Esophagus squamous epithelium (tissue), 5 donors: ENCODE measurements at regions not wholly inside any gene's neighbourhood (a gene's known extent, or its start where the extent isn't known, plus 50 kb on each side); places are given as distances from the start of the nearest gene placed in this dataset.

ENCODE experiments used
- DNase-seq: peaks from one replicate; lab custom pipeline; 2025; lab: John Stamatoyannopoulos, UW
- H3K27ac ChIP-seq, 4 donors: fragments of 200-600 bp; sonication (generic); one replicate each; pipeline ENCODE4 v1.5.1; 2016 to 2019; ENCODE audit warnings: mild to moderate bottlenecking in 1 of 4
- H3K27me3 ChIP-seq, 4 donors: fragments of 200-600 bp; sonication (generic); 1 replicate in 3 of 4; 2 replicates in 1 of 4; pipeline versions ENCODE4 v1.5.1 to v1.6.0; 2017 to 2021; ENCODE audit warnings: antibody characterized with exemption in 1 of 4
- H3K36me3 ChIP-seq, 3 donors: fragments of 200-600 bp; sonication (generic); one replicate each; pipeline ENCODE4 v1.5.1; 2016 to 2019
- H3K4me1 ChIP-seq, 3 donors: fragments of 200-600 bp; sonication (generic); one replicate each; pipeline ENCODE4 v1.5.1; 2017 to 2019
- H3K4me3 ChIP-seq, 4 donors: fragments of 200-600 bp; sonication (generic); 1 replicate in 3 of 4; 2 replicates in 1 of 4; pipeline ENCODE4 v1.5.1; 2016 to 2019; ENCODE audit warnings: mild to moderate bottlenecking in 2 of 4, moderate library complexity in 1 of 4
- H3K9me3 ChIP-seq, 3 donors: fragments of 200-600 bp; sonication (generic); one replicate each; pipeline ENCODE4 v1.5.1; 2016 to 2019
- CTCF ChIP-seq, 6 experiments: fragments of 450-650 bp in 4 of 6; fragments of 200-600 bp in 2 of 6; sonication (generic) in 2 of 6; IDR thresholded peaks; one replicate each; pipeline ENCODE4 v1.5.1; 2016 to 2019; ENCODE audit warnings: antibody characterized with exemption in 6 of 6, mild to moderate bottlenecking in 4 of 6, moderate library complexity in 4 of 6
- POLR2A ChIP-seq, 4 donors: fragments of 450-650 bp; IDR thresholded peaks; one replicate each; pipeline ENCODE4 v1.6.1; 2017; ENCODE audit warnings: antibody characterized with exemption in 4 of 4, mild to moderate bottlenecking in 4 of 4, moderate library complexity in 3 of 4
- WGBS, 2 donors: methylation state at CpG; one replicate each; pipeline ENCODE4 v1.1.5; 2018; 5-methylcytosine and 5-hydroxymethylcytosine counted together
- intact Hi-C: fragments of 100-400 bp; cut with DNase I; formaldehyde crosslinking; loops from one replicate; pipeline ENCODE4 v1.15.0; 2022
- donor health status: DM: yes; HTN: yes; CAD: no.

GRCh38 chr21:23633447-23633940, 1973.8 kb downstream of the MRPL39 start:
- H3K9me3 ChIP-seq: no peaks in the 10 kb centered on the region
- WGBS, 2 donors: 49 to 51% methylated on average over 5 of the region's 5 CpGs
- no peaks in the 10 kb centered on the region for H3K27me3 ChIP-seq
- intact Hi-C loops: no loop called here
- no peak overlapping the region for H3K27ac ChIP-seq
- DNase-seq: no peak
- TF ChIP-seq CTCF (IDR thresholded peaks at IDR 0.05) (no peak), POLR2A (IDR thresholded peaks at IDR 0.05) (no peak)
- no peaks in the 10 kb centered on the region for H3K36me3 ChIP-seq
- no peaks in the 10 kb centered on the region for H3K4me1 ChIP-seq
- H3K4me3 ChIP-seq: no peak overlapping the region

- intact Hi-C loops: no loop called here
- no peak overlapping the region for H3K4me3 ChIP-seq
- H3K9me3 ChIP-seq: no peaks in the 10 kb centered on the region
- no peak overlapping the region for H3K27ac ChIP-seq
- H3K36me3 ChIP-seq: no peaks in the 10 kb centered on the region
- no peaks in the 10 kb centered on the region for H3K4me1 ChIP-seq
- no peak for DNase-seq
- TF ChIP-seq POLR2A (IDR thresholded peaks at IDR 0.05) (no peak), CTCF (IDR thresholded peaks at IDR 0.05) (no peak)
- H3K27me3 ChIP-seq: no peaks in the 10 kb centered on the region
- WGBS, 2 donors: 43 to 44% methylated on average over 3 of the region's 3 CpGs
Measured at GRCh38 chr21:23624281-23624680, 1983.0 kb downstream of the MRPL39 start.

- no peaks in the 10 kb centered on the region for H3K4me1 ChIP-seq
- no peaks in the 10 kb centered on the region for H3K36me3 ChIP-seq
- 60 to 63% methylated on average over 4 of the region's 4 CpGs for WGBS, 2 donors
- H3K9me3 ChIP-seq: no peaks in the 10 kb centered on the region
- H3K4me3 ChIP-seq: no peak overlapping the region
- no peak overlapping the region for H3K27ac ChIP-seq
- TF ChIP-seq CTCF (IDR thresholded peaks at IDR 0.05) (no peak), POLR2A (IDR thresholded peaks at IDR 0.05) (no peak)
- no peaks in the 10 kb centered on the region for H3K27me3 ChIP-seq
- intact Hi-C loops: no loop called here
- no peak for DNase-seq
Measured at GRCh38 chr21:23613014-23613413, 1994.3 kb downstream of the MRPL39 start.

GRCh38 chr21:23612210-23612609, 1995.1 kb downstream of the MRPL39 start:
- Histone ChIP-seq H3K4me1 (no peaks in the 10 kb centered on the region), H3K27ac (no peak overlapping the region), H3K27me3 (no peaks in the 10 kb centered on the region), H3K9me3 (no peaks in the 10 kb centered on the region), H3K36me3 (no peaks in the 10 kb centered on the region), H3K4me3 (no peak overlapping the region)
- no peak for TF ChIP-seq POLR2A (IDR thresholded peaks at IDR 0.05)
- TF ChIP-seq CTCF (IDR thresholded peaks at IDR 0.05): no peak
- intact Hi-C loops: no loop called here
- 61 to 74% methylated on average over 1 of the region's 1 CpG for WGBS, 2 donors
- no peak for DNase-seq

GRCh38 chr21:23607782-23608431, 1999.4 kb downstream of the MRPL39 start:
- no peak overlapping the region for H3K27ac ChIP-seq
- 63 to 65% methylated on average over 4 of the region's 4 CpGs for WGBS, 2 donors
- DNase-seq: no peak
- H3K36me3 ChIP-seq: no peaks in the 10 kb centered on the region
- H3K27me3 ChIP-seq: no peaks in the 10 kb centered on the region
- H3K9me3 ChIP-seq: peaks cover 0 to 5% (median 0%) of the 10 kb centered on the region in 3 donors
- H3K4me3 ChIP-seq: no peak overlapping the region
- TF ChIP-seq POLR2A (IDR thresholded peaks at IDR 0.05) (no peak), CTCF (IDR thresholded peaks at IDR 0.05) (no peak)
- intact Hi-C loops: no loop called here
- no peaks in the 10 kb centered on the region for H3K4me1 ChIP-seq
